Liver (tissue), 8 donors: ENCODE measurements at regions not wholly inside any gene's neighbourhood (a gene's known extent, or its start where the extent isn't known, plus 50 kb on each side); places are given as distances from the start of the nearest gene placed in this dataset.

ENCODE experiments used
- DNase-seq: peaks from one replicate; pipeline ENCODE4 v3.0.0-alpha.2; 2017; ENCODE audit warnings: low spot score
- H3K27ac ChIP-seq, 2 donors: one replicate each; pipeline ENCODE4 v1.7.0; 2013; ENCODE audit warnings: inconsistent platforms in 2 of 2, low read length in 2 of 2, control low read depth in 1 of 2, low read depth in 1 of 2, mild to moderate bottlenecking in 1 of 2
- H3K27me3 ChIP-seq, 4 donors: one replicate each; pipeline versions ENCODE4 v1.6.1 to v1.7.0; 2013; ENCODE audit warnings: low read length in 3 of 4, inconsistent platforms in 1 of 4, mild to moderate bottlenecking in 1 of 4, moderate library complexity in 1 of 4; ENCODE audit not compliant: control insufficient read depth in 4 of 4, insufficient read depth in 4 of 4
- H3K36me3 ChIP-seq, 4 donors: one replicate each; pipeline versions ENCODE4 v1.6.1 to v1.7.0; 2013; ENCODE audit warnings: low read length in 3 of 4, mild to moderate bottlenecking in 3 of 4, low read depth in 1 of 4, moderate library complexity in 1 of 4; ENCODE audit not compliant: control insufficient read depth in 4 of 4, insufficient read depth in 3 of 4
- H3K4me1 ChIP-seq, 4 donors: one replicate each; pipeline versions ENCODE4 v1.6.1 to v1.7.0; 2013; ENCODE audit warnings: low read length in 3 of 4, mild to moderate bottlenecking in 3 of 4, moderate library complexity in 1 of 4; ENCODE audit not compliant: control insufficient read depth in 4 of 4, insufficient read depth in 4 of 4
- H3K4me3 ChIP-seq, 3 donors: one replicate each; pipeline versions ENCODE4 v1.6.1 to v1.7.0; 2013; ENCODE audit warnings: low read length in 3 of 3, control low read depth in 1 of 3, low read depth in 1 of 3, mild to moderate bottlenecking in 1 of 3
- H3K9ac ChIP-seq, 2 donors: one replicate each; pipeline ENCODE4 v1.7.0; 2013; ENCODE audit warnings: low read length in 2 of 2, mild to moderate bottlenecking in 2 of 2, moderate library complexity in 2 of 2, control low read depth in 1 of 2, low read depth in 1 of 2
- H3K9me3 ChIP-seq, 4 donors: one replicate each; pipeline versions ENCODE4 v1.6.1 to v1.7.0; 2013; ENCODE audit warnings: low read length in 3 of 4; ENCODE audit not compliant: control insufficient read depth in 4 of 4
- ATF3 ChIP-seq: IDR thresholded peaks from 2 replicates; pipeline ENCODE4 v1.6.1; 2016; ENCODE audit warnings: antibody characterized with exemption
- CTCF ChIP-seq: fragments of 150-350 bp; IDR thresholded peaks from 2 replicates; pipeline ENCODE4 v1.5.1; 2017; ENCODE audit warnings: improper control_type of control experiment, low read depth, low read length; ENCODE audit not compliant: missing input control
- EGR1 ChIP-seq, 2 donors: IDR thresholded peaks; 2 replicates each; pipeline ENCODE4 v1.6.1; 2016 to 2018; ENCODE audit warnings: antibody characterized with exemption in 2 of 2, low read depth in 2 of 2
- FOXA1 ChIP-seq: IDR thresholded peaks from 2 replicates; pipeline ENCODE4 v1.6.1; 2016; ENCODE audit warnings: antibody characterized with exemption
- FOXA2 ChIP-seq: IDR thresholded peaks from 2 replicates; pipeline ENCODE4 v1.6.1; 2016; ENCODE audit warnings: antibody characterized with exemption
- GABPA ChIP-seq, 2 donors: IDR thresholded peaks in 1 of 2; conservative IDR thresholded peaks in 1 of 2; 2 replicates each; pipeline ENCODE4 v1.6.1; 2016; ENCODE audit warnings: antibody characterized with exemption in 2 of 2, mild to moderate bottlenecking in 1 of 2, moderate library complexity in 1 of 2
- HNF4A ChIP-seq, 2 donors: conservative IDR thresholded peaks; 2 replicates each; pipeline ENCODE4 v1.6.1; 2016; ENCODE audit warnings: antibody characterized with exemption in 2 of 2, mild to moderate bottlenecking in 2 of 2
- HNF4G ChIP-seq: IDR thresholded peaks from 2 replicates; pipeline ENCODE4 v1.6.1; 2016; ENCODE audit warnings: antibody characterized with exemption
- JUND ChIP-seq, 2 donors: IDR thresholded peaks; 2 replicates each; pipeline ENCODE4 v1.6.1; 2016; ENCODE audit warnings: antibody characterized with exemption in 2 of 2
- MAX ChIP-seq: IDR thresholded peaks from 2 replicates; pipeline ENCODE4 v1.6.1; 2016; ENCODE audit warnings: antibody characterized with exemption
- NR2F2 ChIP-seq: IDR thresholded peaks from 2 replicates; pipeline ENCODE4 v1.6.1; 2016; ENCODE audit warnings: antibody characterized with exemption
- RAD21 ChIP-seq, 2 donors: IDR thresholded peaks; 2 replicates each; pipeline ENCODE4 v1.6.1; 2016; ENCODE audit warnings: antibody characterized with exemption in 2 of 2, mild to moderate bottlenecking in 2 of 2
- REST ChIP-seq: IDR thresholded peaks from 2 replicates; pipeline ENCODE4 v1.6.1; 2016; ENCODE audit warnings: antibody characterized with exemption, mild to moderate bottlenecking
- RXRA ChIP-seq, 2 donors: IDR thresholded peaks; 2 replicates each; pipeline ENCODE4 v1.6.1; 2017 to 2018; ENCODE audit warnings: antibody characterized with exemption in 2 of 2, mild to moderate bottlenecking in 1 of 2
- SP1 ChIP-seq: IDR thresholded peaks from 2 replicates; pipeline ENCODE4 v1.6.1; 2018; ENCODE audit warnings: antibody characterized with exemption, mild to moderate bottlenecking
- TAF1 ChIP-seq: conservative IDR thresholded peaks from 2 replicates; pipeline ENCODE4 v1.6.1; 2016; ENCODE audit warnings: antibody characterized with exemption, mild to moderate bottlenecking
- YY1 ChIP-seq: IDR thresholded peaks from 2 replicates; pipeline ENCODE4 v1.6.1; 2016; ENCODE audit warnings: antibody characterized with exemption, mild to moderate bottlenecking
- ZBTB33 ChIP-seq: IDR thresholded peaks from 2 replicates; pipeline ENCODE4 v1.6.1; 2016; ENCODE audit warnings: antibody characterized with exemption
- WGBS: extraction: QIAGEN DNeasy Blood & Tissue Kit; methylation state at CpG from one replicate; pipeline ENCODE4 v1.1.7; 2013; 5-methylcytosine and 5-hydroxymethylcytosine counted together
- donor health status: healthy.
- donor health status: healthy.
- donor health status: healthy.
- donor health status: healthy.
- donor health status: healthy.

- no peak overlapping the region for H3K9ac ChIP-seq
- no peaks in the 10 kb centered on the region for H3K4me1 ChIP-seq
- 91% methylated on average over 12 of the region's 12 CpGs for WGBS
- DNase-seq = no peak
- H3K9me3 ChIP-seq = peaks cover 0 to 5% (median 3%) of the 10 kb centered on the region in 4 donors
- H3K4me3 ChIP-seq = no peak overlapping the region
- TF ChIP-seq HNF4G (no peak), FOXA2 (no peak), GABPA (IDR thresholded peaks at IDR 0.05 in 1 of 2, conservative IDR thresholded peaks at IDR 0.05 in 1 of 2) (no peak), FOXA1 (no peak), NR2F2 (no peak), RAD21 (IDR thresholded peaks at IDR 0.05) (no peak), TAF1 (no peak), HNF4A (conservative IDR thresholded peaks at IDR 0.05) (no peak), REST (no peak), ATF3 (no peak), JUND (IDR thresholded peaks at IDR 0.05) (no peak), MAX (no peak), RXRA (IDR thresholded peaks at IDR 0.05) (no peak), EGR1 (IDR thresholded peaks at IDR 0.05; ENCODE audit: low read depth in 2 of 2) (no peak), SP1 (no peak)
- H3K27ac ChIP-seq = no peak overlapping the region
- H3K27me3 ChIP-seq = no peaks in the 10 kb centered on the region
- no peaks in the 10 kb centered on the region for H3K36me3 ChIP-seq
These were observed 137.6 kb upstream of the SPATS2L start for GRCh38 chr2:200168641-200169555.

GRCh38 chr2:200170221-200170620 lies 136.3 kb upstream of the SPATS2L start:
- Histone ChIP-seq H3K4me3 (no peak overlapping the region), H3K4me1 (no peaks in the 10 kb centered on the region), H3K36me3 (no peaks in the 10 kb centered on the region), H3K27ac (no peak overlapping the region), H3K9ac (no peak overlapping the region), H3K9me3 (peaks cover 0 to 5% (median 3%) of the 10 kb centered on the region in 4 donors), H3K27me3 (no peaks in the 10 kb centered on the region)
- no peak for DNase-seq
- 82% methylated on average over 2 of the region's 2 CpGs for WGBS
- TF ChIP-seq YY1 = no peak
- TF ChIP-seq FOXA1 = no peak
- TF ChIP-seq MAX = no peak
- TF ChIP-seq EGR1 (IDR thresholded peaks at IDR 0.05; ENCODE audit: low read depth in 2 of 2) = no peak
- TF ChIP-seq RXRA (IDR thresholded peaks at IDR 0.05) = no peak
- TF ChIP-seq NR2F2 = no peak
- no peak for TF ChIP-seq HNF4G
- TF ChIP-seq SP1 = no peak
- no peak for TF ChIP-seq TAF1
- TF ChIP-seq GABPA (IDR thresholded peaks at IDR 0.05 in 1 of 2, conservative IDR thresholded peaks at IDR 0.05 in 1 of 2) = no peak
- no peak for TF ChIP-seq REST
- TF ChIP-seq RAD21 (IDR thresholded peaks at IDR 0.05) = no peak
- TF ChIP-seq ATF3 = no peak
- TF ChIP-seq FOXA2 = no peak
- no peak for TF ChIP-seq CTCF
- no peak for TF ChIP-seq ZBTB33
